22Rv1 (cell line): ENCODE measurements at regions not wholly inside any gene's neighbourhood (a gene's known extent, or its start where the extent isn't known, plus 50 kb on each side); places are given as distances from the start of the nearest gene placed in this dataset.

Source experiments
- CTCF ChIP-seq: fragments of 450-650 bp; IDR thresholded peaks from 2 replicates; pipeline ENCODE4 v1.5.1; 2017; ENCODE audit warnings: mild to moderate bottlenecking
- ZFX ChIP-seq: fragments of 450-650 bp; IDR thresholded peaks from 2 replicates; pipeline ENCODE4 v1.6.1; 2017; ENCODE audit warnings: antibody characterized with exemption, borderline replicate concordance

- TF ChIP-seq CTCF (no peak), ZFX (no peak)
Measured at GRCh38 chr4:181968371-181968770, 274.8 kb upstream of the TENM3 start.
